K562 (cell line): ENCODE measurements at regions not wholly inside any gene's neighbourhood (a gene's known extent, or its start where the extent isn't known, plus 50 kb on each side); places are given as distances from the start of the nearest gene placed in this dataset.

Experiments used
- CHD4 ChIP-seq: fragments of 200-600 bp; sonication (generic); IDR thresholded peaks from 3 replicates; pipeline ENCODE4 v1.6.1; 2012; ENCODE audit warnings: low read depth, mild to moderate bottlenecking, mixed read lengths, low read length, inconsistent platforms; ENCODE audit not compliant: insufficient read depth, insufficient replicate concordance, poor library complexity, severe bottlenecking
- CTCF ChIP-seq, 3 experiments: IDR thresholded peaks in 2 of 3; conservative IDR thresholded peaks in 1 of 3; 2 replicates each; pipeline ENCODE4 v1.5.1; 2011 to 2012; ENCODE audit warnings: low read length in 3 of 3, mild to moderate bottlenecking in 3 of 3, control low read depth in 2 of 3, improper control_type of control experiment in 1 of 3, inconsistent platforms in 1 of 3, low read depth in 1 of 3, mixed read lengths in 1 of 3, moderate library complexity in 1 of 3; ENCODE audit not compliant: insufficient read depth in 2 of 3
- EP300 ChIP-seq: IDR thresholded peaks from 2 replicates; pipeline ENCODE4 v1.6.1; 2012; ENCODE audit warnings: low read length, improper control_type of control experiment
- EZH2 ChIP-seq: IDR thresholded peaks from 2 replicates; pipeline ENCODE4 v1.6.1; 2012; ENCODE audit warnings: low read depth, mild to moderate bottlenecking, inconsistent platforms, low read length, borderline replicate concordance
- FOS ChIP-seq: IDR thresholded peaks from 3 replicates; pipeline ENCODE4 v1.6.1; 2011; ENCODE audit not compliant: insufficient read length; ENCODE audit errors: extremely low read depth
- KAT7 ChIP-seq: sonication (generic); formaldehyde crosslinking; IDR thresholded peaks from 2 replicates; pipeline ENCODE4 v1.8.0; 2022; ENCODE audit warnings: missing genetic modification reagents, mild to moderate bottlenecking, borderline replicate concordance
- RAD51 ChIP-seq: fragments of 450-650 bp; IDR thresholded peaks from 2 replicates; pipeline ENCODE4 v1.7.1; 2016; ENCODE audit warnings: low read depth, mild to moderate bottlenecking, borderline replicate concordance
- SETDB1 ChIP-seq: IDR thresholded peaks from one replicate; pipeline ENCODE4 v1.6.1; 2012; ENCODE audit warnings: low read length, control low read depth, inconsistent platforms

GRCh38 chr14:61147831-61148549 is 133.1 kb downstream of the TMEM30B start:
- TF ChIP-seq FOS (no peak), EZH2 (no peak), RAD51 (no peak), CTCF (IDR thresholded peaks at IDR 0.05 in 2 of 3, conservative IDR thresholded peaks at IDR 0.05 in 1 of 3; ENCODE audit: insufficient read depth in 2 of 3, low read depth in 1 of 3, low read length in 3 of 3) (no peak), CHD4 (no peak), SETDB1 (no peak), EP300 (no peak), KAT7 (no peak)
